ENCODE measurements at regions not wholly inside any gene's neighbourhood (a gene's known extent, or its start where the extent isn't known, plus 50 kb on each side); places are given as distances from the start of the nearest gene placed in this dataset.

DNA sequence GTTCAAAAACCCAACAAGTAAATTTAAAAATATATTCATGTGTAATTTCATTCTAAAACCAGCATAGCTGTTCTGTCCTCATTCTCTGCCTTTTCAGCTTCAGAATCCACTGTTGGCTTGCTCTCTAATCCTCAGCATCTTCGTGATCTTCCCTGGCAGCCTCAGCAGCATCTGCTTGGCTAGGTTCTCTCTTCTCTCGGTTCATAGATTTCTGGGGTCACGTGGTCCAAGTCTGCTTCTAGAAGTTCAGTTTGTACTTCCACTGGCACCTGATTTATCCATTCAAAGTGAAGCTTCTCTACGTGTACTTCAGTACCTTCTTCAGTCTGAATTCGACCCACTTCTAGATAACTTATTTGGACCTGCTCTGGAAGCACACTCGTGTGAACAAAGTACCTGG, 245.7 kb downstream of the EPM2A start:
- DNase-seq = no peak

DNA sequence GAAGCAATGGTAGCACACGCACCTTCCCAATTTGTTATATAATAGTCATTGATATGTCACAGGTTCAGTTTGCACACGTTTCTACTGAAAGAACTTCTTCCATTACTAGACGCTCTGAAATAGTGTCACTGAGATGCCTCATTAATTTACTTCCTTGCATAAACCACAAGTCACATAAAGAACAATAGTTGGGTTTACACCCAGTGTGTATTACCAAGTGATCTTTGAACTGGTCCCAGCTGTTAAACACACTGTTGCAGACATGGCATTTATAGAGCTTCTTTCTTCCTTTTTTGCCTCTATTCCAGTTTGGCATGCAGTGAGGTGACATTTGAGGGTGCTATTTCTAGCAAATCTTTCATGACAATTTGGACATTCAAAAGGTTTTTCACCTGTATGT, 245.3 kb downstream of the EPM2A start:
- DNase-seq = no peak

DNA sequence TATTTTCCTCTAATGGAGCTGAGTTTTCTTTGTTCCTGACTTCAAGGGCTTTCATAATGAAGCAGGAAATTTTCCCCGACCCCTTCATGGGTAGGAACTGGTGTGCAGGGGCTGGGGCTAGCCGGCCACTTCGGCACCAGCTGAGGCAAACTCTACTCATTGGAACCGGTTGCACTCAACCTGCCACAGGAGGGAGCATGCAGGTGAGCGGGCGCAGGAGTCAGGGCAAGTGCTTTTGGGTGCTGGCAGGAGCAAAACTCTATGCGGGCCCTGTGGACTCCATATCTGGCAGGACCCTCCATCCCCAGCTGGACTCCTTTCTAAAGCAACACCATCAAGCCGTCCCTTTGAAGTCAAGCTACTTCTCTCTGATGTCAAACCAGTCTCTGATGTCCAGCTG, 244.2 kb downstream of the EPM2A start:
- DNase-seq = no peak

DNA sequence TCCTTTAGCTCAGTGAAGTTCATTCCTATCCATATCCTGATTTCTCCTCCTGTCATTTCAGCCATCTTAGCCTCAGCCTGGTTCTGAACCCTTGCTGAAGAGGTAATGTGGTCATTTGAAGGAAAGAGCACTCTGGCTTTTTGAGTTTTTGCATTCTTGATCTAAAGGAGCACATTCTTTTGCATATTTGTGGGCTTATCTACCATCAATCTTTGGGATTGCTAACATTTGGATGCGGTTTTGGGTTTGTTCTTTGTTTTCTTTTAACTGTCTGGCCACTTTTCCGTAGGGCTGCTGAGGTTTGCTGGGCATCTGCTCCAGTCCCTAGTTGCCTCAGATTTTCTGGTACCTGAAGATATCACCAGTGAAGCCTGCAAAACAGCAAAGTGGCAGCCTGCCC, 238.3 kb downstream of the EPM2A start:
- no peak for DNase-seq

DNA sequence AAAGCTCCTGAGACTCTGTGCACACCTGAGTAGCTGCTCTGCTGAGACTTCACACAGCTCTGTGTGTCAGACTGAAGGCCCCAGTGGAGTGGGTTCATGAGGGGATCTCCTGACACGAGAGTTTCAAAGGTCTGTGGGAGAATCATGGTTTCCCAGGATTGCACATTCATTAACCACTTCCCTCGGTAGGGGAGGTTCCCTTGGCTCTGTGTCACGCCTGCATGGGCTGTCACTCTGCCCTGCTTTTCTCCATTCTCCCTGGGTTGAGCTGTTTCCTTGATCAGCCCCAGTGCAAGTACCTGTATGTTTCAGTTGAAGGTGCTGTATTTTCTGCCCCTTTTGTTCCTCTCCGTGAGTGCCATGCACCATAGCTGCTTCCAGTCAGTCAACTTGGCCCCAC, 236.9 kb downstream of the EPM2A start:
- no peak for DNase-seq

DNA sequence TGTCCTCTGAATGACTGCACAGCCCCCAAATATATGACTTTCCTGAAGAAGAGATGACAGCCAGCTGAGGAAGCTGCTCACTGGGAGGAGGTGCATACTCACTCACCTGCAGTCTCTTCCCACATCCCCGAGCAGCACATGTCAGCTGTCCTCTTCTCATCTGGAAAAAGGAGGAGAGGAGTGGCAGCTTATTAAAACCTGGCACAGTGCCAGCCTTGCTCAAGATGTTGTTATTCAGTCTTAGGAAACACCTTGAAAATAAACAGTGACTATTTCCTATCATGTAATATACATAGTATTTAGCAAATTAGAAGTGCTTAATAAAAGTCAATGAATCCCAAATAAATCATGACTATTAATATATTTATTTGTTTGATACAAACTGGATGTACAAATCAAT, 232.9 kb downstream of the EPM2A start:
- no peak for DNase-seq

DNA sequence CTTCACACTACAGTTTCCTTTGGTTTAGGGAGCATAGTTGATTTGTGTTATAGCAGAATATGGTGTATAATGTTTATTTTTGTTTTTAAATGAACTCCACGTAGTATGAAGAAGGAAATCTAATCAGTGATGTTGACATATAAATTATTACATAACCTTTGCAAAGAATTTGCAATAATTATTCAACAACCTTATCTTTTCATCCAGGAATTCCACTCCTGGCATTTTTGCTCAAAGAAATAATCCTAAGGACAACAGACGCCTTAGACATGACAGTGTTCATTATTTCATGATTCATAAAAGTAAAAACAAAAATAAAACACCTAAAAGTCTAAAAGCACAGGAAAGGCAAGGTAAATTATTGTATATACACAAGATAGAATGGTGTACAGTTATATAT, 229.2 kb downstream of the EPM2A start:
- no peak for DNase-seq

DNA sequence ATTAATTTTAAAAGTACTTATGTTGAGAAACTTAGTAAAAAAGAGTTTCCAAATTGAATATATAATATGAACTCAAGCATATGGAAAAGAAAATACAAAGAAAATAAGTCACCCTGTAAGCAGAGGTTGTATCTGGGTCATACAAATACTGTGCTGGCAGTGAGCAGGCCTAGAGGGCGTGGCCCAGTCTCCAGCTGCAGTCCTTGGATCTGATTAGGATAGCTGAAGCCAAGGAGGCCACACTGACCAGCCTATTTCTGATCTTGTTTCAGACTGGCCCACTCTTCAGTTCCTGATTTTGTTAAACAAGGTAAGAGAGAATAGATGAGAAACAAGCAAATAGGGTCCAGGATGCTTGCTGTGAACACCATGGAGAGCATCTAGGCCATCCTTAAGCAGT, 228.8 kb downstream of the EPM2A start:
- no peak for DNase-seq

DNA sequence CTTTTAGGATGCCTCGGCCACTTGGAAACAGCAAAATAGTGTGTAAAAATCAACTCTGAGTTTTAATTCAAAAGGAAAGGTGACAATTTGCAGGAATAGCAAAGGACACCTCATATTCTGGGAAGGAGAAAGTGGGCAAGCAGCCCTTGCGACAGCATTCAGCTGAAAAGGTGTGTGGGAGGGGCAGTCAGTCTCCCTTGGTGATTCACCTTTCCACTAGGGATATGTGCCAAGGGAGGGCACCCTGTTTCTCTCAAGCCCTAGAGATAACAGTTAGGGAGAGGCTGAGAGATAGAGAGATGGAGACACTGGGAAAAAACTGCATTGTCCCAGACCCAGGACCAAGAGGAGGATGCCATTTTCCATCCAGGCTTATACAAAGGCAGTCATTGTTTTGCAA, 228.1 kb downstream of the EPM2A start:
- no peak for DNase-seq

DNA sequence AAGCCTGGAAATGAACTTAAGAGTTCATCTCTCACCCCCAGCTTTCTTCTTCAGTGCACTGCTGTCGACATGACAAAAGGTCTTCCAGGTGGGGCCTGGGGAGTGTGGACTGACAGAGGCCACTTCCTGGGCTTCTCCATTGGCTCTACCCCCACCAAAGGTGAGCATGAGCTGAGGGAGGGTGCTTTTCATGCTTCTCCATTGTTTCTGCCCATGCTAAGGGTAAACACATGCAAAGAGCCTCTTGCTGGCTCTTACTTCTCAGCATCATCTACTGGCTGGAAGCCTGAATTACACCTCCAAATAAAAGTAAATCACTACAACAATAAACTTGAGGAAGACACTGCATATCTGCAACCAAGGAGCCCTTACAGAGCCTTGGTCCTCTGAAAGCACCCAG, 227.2 kb downstream of the EPM2A start:
- no peak for DNase-seq

DNA sequence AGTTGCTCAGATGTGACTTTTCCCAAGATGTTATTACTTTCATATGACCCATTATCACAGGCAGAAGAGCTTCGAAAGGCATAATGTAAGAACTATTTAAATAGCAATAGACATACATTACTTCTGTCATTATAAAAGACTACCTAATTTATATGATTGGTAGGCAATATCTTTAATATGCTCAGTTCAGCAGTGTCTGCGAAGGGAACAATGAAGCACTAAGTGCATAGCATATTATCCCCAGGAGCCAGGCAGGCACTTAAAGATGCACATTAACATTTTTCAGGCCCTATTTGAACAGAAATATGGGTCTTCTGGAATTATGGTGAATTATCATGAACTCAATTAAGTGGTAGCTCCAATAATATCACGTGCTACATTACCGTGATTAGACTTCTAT, 217.8 kb downstream of the EPM2A start:
- no peak for DNase-seq

DNA sequence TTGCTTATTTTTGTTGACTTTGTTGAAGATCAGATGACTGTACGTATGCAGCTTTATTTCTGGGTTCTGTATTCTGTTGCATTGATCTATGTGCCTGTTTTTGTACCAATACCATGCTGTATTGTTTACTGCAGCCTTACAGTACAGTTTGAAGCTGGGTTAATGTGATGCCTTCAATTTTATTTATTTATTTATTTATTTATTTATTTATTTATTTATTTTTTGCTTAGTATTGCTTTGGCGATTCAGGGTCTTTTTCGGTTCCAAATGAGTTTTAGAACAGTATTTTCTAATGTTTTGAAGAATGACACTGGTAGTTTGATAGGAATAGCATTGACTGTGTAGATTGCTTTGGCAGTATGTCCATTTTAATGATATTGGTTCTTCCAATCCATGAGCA, 210.3 kb downstream of the EPM2A start:
- DNase-seq = no peak

DNA sequence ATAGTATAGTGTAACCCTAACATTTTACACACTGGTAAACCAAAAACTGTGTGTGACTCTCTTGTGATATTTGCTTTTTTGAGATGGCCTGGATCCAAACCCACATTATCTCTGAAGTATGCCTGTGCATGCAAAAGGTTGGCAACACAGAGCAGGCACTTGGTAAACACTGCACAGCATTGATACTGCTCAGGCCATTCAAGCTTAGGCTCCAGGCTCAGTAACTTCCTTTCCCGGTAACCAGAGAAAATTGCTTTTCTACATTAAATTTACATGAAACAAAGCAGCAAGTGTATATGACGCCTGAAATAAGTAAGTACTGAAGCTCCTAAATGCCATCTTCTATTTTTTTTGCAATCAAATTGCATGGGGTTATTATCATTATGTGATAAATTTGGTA, 205.7 kb downstream of the EPM2A start:
- DNase-seq = no peak

DNA sequence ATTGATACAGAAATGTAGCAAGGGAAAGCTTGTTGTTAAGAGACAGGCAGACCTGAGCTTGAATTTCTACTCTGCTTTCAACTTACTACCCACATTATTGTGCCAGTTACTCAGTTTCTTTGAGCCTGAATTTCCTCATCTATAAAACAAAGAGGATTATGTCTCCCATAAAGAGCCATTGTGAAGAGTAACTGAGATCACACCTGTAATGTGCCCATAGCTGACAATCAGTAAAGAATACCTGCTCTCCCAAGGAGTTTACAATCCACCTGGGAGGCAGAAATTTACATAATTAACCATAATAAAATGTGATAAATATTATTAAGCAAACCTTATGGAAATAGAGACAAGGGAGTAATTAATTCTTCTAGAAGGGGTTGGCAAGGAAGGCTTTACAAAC, 204.9 kb downstream of the EPM2A start:
- DNase-seq = no peak

DNA sequence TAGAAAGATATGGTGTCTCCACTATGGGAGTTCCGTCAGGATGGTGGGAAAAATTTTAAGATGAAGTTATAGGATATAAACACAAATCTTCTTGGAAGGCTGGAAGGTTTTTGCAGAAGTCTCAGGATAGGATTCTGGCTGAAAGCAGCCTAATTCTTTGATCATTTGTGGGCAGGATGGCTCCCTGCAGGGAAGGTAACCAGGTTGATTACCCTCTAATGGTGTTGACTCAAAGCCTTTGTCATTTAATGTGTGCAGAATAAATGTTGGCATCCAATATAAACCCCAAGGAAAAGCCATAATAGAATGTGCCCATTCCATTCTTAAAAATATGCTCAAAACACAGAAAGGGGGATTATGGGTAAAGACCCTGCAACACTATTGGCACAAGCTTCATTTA, 204.3 kb downstream of the EPM2A start:
- no peak for DNase-seq

DNA sequence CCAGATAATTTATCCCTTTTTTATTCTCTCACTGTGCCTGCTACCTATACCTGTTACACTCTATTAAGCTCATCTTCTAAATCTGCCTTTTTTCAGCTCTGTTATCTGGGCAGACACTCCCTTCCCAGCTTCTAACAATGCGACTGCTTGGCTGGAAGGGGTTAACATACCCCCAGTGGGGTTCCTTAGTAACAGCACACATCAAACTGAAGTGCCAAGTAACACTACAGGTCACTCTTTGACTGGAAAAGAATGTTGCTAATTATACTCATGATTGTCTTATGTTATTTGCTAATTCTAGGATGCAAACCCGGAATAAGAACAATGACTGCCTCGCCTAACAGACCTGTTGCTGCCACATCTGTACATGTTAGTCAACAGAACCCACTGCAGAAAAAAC, 203.5 kb downstream of the EPM2A start:
- no peak for DNase-seq

DNA sequence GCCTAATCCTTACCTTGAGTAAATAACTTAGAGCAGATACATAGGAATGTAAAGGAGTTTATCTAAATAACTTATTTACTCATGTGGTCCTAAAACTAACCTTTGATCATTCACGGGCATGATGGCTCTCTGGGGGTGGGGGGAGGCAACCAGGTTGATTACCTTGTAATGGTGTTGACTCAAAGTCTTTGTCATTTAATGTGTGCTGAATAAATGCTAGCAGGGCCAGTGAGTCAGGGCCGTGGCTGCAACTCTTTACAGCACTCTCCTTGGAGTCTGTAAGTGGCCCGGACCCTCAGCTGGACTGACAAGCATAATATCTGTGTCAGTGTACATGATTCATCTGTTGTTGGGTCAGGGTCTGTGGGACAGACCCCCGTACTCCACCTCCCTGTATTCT, 203.0 kb downstream of the EPM2A start:
- no peak for DNase-seq

DNA sequence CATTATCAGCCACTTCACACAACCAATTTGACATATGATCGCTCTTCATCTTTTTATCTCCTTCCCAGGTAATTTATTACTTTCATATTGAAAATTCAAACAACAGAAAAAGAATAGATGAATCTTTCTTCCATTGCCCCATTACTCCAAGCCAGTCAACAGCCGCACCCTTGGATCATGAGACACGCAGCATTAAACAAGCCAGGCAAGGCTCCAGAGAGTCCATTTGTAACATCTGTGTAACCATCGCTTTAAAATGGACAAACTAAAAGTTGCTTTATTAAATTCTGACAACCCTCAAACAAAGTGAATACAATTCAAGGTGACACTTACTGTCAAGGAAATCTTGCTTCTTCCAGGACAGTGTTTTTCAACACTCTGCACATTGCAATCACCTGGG, 200.3 kb downstream of the EPM2A start:
- DNase-seq = no peak

DNA sequence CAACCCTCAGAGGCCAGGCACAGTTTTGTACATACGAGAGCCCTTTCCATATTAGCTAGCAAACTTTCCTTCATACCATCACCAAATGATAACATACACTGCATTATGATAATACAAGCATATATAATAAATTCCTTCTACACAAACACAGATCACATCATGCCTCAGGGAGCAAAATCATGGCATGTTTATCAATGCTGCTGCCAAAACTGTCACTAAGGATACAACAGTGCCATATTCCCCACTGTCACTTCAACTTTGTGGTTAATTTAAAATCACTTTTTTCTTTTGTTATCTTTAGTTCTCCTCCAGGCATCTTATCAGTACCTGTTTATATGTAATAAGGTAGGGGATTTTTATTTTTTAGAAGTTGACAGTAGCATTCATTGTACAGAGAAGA, 196.3 kb downstream of the EPM2A start:
- DNase-seq = no peak

DNA sequence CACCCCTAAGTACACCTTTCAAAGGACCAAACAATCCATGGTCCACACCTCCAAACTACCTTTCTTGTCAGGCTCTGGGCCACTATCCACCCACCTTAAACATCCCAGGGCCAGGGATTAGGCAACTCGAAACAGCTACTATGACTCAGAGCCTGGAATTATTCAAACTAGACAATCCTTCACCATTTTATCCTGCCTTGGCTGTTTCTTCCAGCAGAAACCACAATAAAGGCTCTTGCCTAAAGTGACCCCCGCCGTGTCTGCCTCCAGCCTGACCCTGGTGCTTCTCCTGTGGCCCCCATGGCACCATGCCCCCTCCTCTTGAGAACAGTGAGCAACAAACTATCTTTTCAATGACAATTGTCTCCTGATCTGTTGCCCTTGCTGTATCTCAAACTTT, 195.5 kb downstream of the EPM2A start:
- DNase-seq = no peak

DNA sequence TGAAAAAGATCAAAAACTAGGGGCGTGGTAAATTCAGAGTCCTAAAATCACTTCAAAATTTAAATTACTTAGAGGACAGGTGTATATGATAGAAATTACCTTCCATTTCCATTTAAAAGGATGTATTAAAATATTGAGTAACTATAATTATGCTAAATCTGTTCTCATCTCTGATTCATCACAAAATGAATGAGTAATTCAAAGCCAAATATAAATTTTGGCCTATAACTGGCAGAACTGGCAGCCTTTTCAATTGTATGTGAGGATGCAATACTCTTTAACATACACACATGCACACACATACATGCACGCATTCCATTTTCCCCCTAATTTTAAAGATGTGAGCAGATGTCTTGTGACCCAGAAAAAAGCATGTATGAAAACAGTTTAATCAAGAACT, 194.6 kb downstream of the EPM2A start:
- no peak for DNase-seq

DNA sequence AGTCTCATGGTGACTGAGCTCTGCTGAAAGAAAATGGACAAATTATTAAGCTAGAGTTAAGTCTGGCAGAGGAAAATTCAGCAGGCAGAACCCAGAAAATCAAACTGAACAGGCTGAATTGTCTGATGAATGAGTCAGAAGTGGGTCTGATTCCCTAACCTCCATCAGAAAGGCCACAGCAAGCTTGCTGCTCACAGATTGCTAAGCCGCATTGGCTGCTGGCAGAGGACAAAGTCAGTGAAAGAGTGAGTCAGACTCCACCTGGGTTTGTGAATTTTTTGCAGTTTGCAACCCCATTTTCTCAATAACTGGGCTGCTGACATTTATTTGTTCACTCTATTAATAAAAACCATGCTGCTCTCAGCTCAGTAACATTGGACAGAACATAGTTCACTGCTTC, 191.3 kb downstream of the EPM2A start:
- no peak for DNase-seq

DNA sequence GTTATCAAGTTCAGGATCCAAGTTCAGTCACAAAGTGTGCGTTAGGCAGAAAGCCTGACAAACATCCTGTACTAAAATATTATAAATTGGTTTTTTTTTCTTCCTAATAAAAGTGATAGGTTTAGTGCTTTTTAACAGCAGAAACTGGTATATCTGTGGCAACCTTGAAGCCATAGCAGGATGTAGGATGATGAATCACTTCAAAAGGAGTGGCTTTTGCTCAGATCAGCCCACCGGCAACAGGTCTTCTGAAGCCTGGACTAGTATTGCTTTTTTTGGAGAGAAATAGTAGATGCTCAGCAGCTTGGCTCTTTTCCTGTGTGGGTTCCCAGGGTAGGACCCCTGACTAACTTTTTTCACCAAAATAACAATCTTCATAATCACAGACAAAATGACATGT, 190.8 kb downstream of the EPM2A start:
- no peak for DNase-seq

DNA sequence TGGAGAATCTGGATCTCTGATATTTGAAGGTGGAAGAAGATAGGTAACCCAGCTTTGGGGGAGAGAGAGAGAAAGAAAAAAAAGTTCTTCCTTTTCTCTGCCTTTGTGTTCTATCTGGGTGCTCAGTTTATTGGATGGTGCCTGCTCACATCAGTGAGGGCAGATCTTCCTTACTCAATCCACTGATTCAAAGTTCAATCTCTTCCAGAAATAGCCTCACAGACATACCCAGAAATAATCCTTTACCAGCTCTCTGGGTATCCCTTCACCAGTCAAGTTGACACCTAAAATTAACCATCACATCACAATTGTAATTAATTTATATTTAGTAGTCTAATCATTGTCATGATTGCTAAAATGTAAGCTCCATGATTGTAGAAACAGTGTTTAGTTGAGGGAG, 189.1 kb downstream of the EPM2A start:
- DNase-seq = no peak

DNA sequence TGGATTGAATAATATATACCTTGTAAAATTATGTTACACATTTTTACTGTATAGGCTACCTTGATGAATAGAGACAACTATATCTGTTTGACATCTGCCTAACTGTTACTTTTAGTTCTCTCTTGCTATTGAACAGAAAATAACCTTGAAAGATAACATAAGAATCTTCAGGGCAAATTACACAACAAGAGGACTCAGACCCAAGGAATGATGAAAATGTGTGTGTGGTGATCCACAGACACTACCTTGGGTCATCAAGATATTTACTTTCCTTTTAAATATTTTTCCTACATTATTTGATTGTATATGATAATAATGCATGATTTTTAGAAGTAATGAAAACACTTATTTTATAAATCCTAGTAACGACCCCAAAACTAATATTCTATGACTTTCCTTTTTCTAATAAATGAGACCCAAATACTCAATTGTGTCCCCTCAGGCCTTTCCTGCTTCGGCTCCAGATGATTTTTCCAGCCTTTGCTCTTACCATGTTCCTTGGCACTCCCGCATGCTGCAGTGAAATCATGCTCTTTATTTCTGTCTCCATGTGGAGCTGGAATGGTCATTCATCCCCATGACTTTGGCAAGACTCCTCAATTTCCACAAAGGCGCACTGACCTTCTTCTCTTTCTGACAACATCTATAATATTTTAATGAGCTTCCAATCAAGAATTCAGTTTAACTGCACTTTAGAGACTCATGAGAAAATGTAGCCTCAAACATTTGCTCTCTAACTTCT, 187.6 kb downstream of the EPM2A start:
- no peak for DNase-seq
